Heart right ventricle (tissue), 16 donors: ENCODE measurements at regions not wholly inside any gene's neighbourhood (a gene's known extent, or its start where the extent isn't known, plus 50 kb on each side); places are given as distances from the start of the nearest gene placed in this dataset.

Experiments used
- ATAC-seq, 8 donors: fragments of 200-7000 bp; cut with Tn5 transposase; one replicate each; pipeline ENCODE4 v1.9.1; 2020; ENCODE audit warnings: mild to moderate bottlenecking in 8 of 8, moderate library complexity in 8 of 8, moderate number of reproducible peaks in 1 of 8
- DNase-seq, 2 donors: peaks; one replicate each; pipeline ENCODE4 v3.0.0-alpha.2; 2020
- H3K27ac ChIP-seq, 10 donors: fragments of 200-600 bp; sonication (generic) in 2 of 10; one replicate each; pipeline versions ENCODE4 v1.5.0 to v1.8.0; 2020 to 2022; ENCODE audit warnings: mild to moderate bottlenecking in 3 of 10
- H3K27me3 ChIP-seq, 7 donors: fragments of 200-600 bp; one replicate each; pipeline ENCODE4 v1.8.0; 2021 to 2022; ENCODE audit warnings: mild to moderate bottlenecking in 2 of 7
- H3K36me3 ChIP-seq, 9 donors: fragments of 200-600 bp; sonication (generic) in 1 of 9; one replicate each; pipeline versions ENCODE4 v1.5.0 to v1.8.0; 2020 to 2022; ENCODE audit warnings: mild to moderate bottlenecking in 2 of 9
- H3K4me1 ChIP-seq, 9 donors: fragments of 200-600 bp; sonication (generic) in 1 of 9; one replicate each; pipeline versions ENCODE4 v1.5.0 to v1.8.0; 2020 to 2022; ENCODE audit warnings: mild to moderate bottlenecking in 4 of 9
- H3K4me3 ChIP-seq, 10 donors: fragments of 200-600 bp; sonication (generic) in 2 of 10; one replicate each; pipeline versions ENCODE4 v1.5.0 to v1.8.0; 2020 to 2022; ENCODE audit warnings: mild to moderate bottlenecking in 7 of 10, moderate library complexity in 2 of 10
- H3K9me3 ChIP-seq, 11 donors: fragments of 200-600 bp in 10 of 11; sonication (generic) in 2 of 11; one replicate each; pipeline versions ENCODE4 v1.5.0 to v1.8.0; 2013 to 2022; ENCODE audit warnings: mild to moderate bottlenecking in 2 of 11, control low read depth in 1 of 11, moderate library complexity in 1 of 11
- WGBS, 2 donors: extraction: QIAGEN DNeasy Blood & Tissue Kit; methylation state at CpG; one replicate each; pipeline ENCODE4 v1.1.7; 2013; ENCODE audit warnings: inconsistent platforms in 1 of 2; 5-methylcytosine and 5-hydroxymethylcytosine counted together
- intact Hi-C, 10 donors: fragments of 100-400 bp; cut with DNase I; formaldehyde crosslinking; loops; one replicate each; pipeline versions ENCODE4 v1.11.1 to v1.14.2; 2022
- TF ChIP-seq, protein P1 (sequence below), 9 donors: fragments of 200-600 bp; sonication (generic) in 2 of 9; IDR thresholded peaks; one replicate each; pipeline versions ENCODE4 v1.5.0 to v1.8.0; 2021 to 2022; ENCODE audit warnings: antibody characterized with exemption in 9 of 9, mild to moderate bottlenecking in 5 of 9, moderate library complexity in 1 of 9
- donor health status: Arrhythmogenic right ventricular cardiomyopathy.
- donor health status: ischemic (EF 13 %, LVEDD 7.1; RV severe dilation, severe dysfunction).
- donor health status: healthy with polysubstance abuse.
- donor health status: DM: no; HTN: yes; CAD: no.
- donor health status: DM: no; HTN: no; CAD: no.
- donor health status: ischemic (EF 25% LVEDD 6.9; RV normal size, moderate dysfunction).
- donor health status: ischemic (EF 25% LVEDD 5.7; RV mildly dilated, moderate dysfunction).
- donor health status: healthy.
- donor health status: DM: yes; HTN: yes; CAD: no.
- donor health status: Ischemic cardiomyopathy.
- donor health status: ischemic (EF 35%, LVEDD 5.7; RV mildly dilated, moderate dysfunction).
- donor health status: nonischemic (EF 11% LVEDD 7.7; RV severe dilation, severe dysfunction).
- donor health status: DM: yes; HTN: yes; CAD: no.
- donor health status: PGD.
- donor health status: ischemic (EF 29% LVEDD 5.4; RV normal size, mild dysfunction).
- donor health status: nonischemic (EF 23%, LVEDD 6.1; RV moderate dilation, normal function).

GRCh38 chrX:10039821-10040793, 72.9 kb downstream of the CLDN34 start:
- H3K27ac ChIP-seq, result no peak overlapping the region
- peaks cover 0 to 44% (median 16%) of the 10 kb centered on the region in 9 donors for H3K4me1 ChIP-seq
- no peak for ATAC-seq
- intact Hi-C loops, result no loop called here
- DNase-seq, result no peak
- no peaks in the 10 kb centered on the region for H3K9me3 ChIP-seq
- H3K36me3 ChIP-seq, result no peaks in the 10 kb centered on the region
- TF ChIP-seq, protein P1, sequence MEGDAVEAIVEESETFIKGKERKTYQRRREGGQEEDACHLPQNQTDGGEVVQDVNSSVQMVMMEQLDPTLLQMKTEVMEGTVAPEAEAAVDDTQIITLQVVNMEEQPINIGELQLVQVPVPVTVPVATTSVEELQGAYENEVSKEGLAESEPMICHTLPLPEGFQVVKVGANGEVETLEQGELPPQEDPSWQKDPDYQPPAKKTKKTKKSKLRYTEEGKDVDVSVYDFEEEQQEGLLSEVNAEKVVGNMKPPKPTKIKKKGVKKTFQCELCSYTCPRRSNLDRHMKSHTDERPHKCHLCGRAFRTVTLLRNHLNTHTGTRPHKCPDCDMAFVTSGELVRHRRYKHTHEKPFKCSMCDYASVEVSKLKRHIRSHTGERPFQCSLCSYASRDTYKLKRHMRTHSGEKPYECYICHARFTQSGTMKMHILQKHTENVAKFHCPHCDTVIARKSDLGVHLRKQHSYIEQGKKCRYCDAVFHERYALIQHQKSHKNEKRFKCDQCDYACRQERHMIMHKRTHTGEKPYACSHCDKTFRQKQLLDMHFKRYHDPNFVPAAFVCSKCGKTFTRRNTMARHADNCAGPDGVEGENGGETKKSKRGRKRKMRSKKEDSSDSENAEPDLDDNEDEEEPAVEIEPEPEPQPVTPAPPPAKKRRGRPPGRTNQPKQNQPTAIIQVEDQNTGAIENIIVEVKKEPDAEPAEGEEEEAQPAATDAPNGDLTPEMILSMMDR (IDR thresholded peaks at IDR 0.05), result no peak
- no peak overlapping the region for H3K4me3 ChIP-seq
- WGBS, 2 donors, result 72 to 75% methylated on average over 12 of the region's 12 CpGs
- no peaks in the 10 kb centered on the region for H3K27me3 ChIP-seq

- WGBS, 2 donors, result 89 to 91% methylated on average over 5 of the region's 5 CpGs
- Histone ChIP-seq H3K36me3 (no peaks in the 10 kb centered on the region), H3K9me3 (no peaks in the 10 kb centered on the region), H3K4me3 (no peak overlapping the region), H3K27ac (no peak overlapping the region), H3K4me1 (peaks cover 0 to 52% (median 22%) of the 10 kb centered on the region in 9 donors), H3K27me3 (no peaks in the 10 kb centered on the region)
- intact Hi-C loops, result no loop called here
- DNase-seq (no peak), ATAC-seq (no peak)
- TF ChIP-seq, protein P1 (IDR thresholded peaks at IDR 0.05), result no peak
Measured at GRCh38 chrX:10040961-10041360, 73.8 kb downstream of the CLDN34 start.

- 74 to 83% methylated on average over 4 of the region's 4 CpGs for WGBS, 2 donors
- H3K36me3 ChIP-seq, result no peaks in the 10 kb centered on the region
- ATAC-seq, result no peak
- H3K4me3 ChIP-seq, result no peak overlapping the region
- intact Hi-C loops, result no loop called here
- DNase-seq, result no peak
- TF ChIP-seq, protein P1 (IDR thresholded peaks at IDR 0.05), result no peak
- H3K9me3 ChIP-seq, result no peaks in the 10 kb centered on the region
- no peak overlapping the region for H3K27ac ChIP-seq
- peaks cover 0 to 56% (median 24%) of the 10 kb centered on the region in 9 donors for H3K4me1 ChIP-seq
- H3K27me3 ChIP-seq, result no peaks in the 10 kb centered on the region
Measured at GRCh38 chrX:10041383-10041782, 74.2 kb downstream of the CLDN34 start.

DNA sequence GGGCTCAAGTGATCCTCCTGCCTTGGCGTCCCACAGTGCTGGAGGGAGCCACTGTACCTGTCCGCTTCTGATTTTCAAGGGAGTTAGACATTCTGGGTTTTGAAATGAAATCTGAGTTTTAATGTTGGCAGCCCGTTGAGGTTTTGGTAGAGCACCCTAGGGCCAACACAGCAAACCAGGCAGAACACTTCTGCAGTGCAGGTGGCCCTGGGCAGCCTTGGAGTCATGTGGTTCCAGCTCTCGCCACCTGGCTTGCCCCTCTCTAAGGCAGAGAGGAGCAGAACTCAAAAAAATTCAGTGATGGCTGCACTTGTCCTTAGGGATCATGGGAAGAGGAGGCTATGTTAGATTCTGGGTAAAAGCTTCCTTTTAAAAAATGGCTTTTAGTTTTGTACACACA, 74.9 kb downstream of the CLDN34 start:
- Histone ChIP-seq H3K4me1 (peaks cover 0 to 63% (median 24%) of the 10 kb centered on the region in 9 donors), H3K27ac (no peak overlapping the region), H3K9me3 (no peaks in the 10 kb centered on the region), H3K4me3 (no peak overlapping the region), H3K27me3 (no peaks in the 10 kb centered on the region), H3K36me3 (no peaks in the 10 kb centered on the region)
- TF ChIP-seq, protein P1 (IDR thresholded peaks at IDR 0.05), result no peak
- ATAC-seq (no peak), DNase-seq (no peak)
- intact Hi-C loops, result no loop called here
- WGBS, 2 donors, result 92 to 96% methylated on average over 4 of the region's 4 CpGs
